ENCODE measurements at regions not wholly inside any gene's neighbourhood (a gene's known extent, or its start where the extent isn't known, plus 50 kb on each side); places are given as distances from the start of the nearest gene placed in this dataset.

- peaks cover 6 to 7% of the 10 kb centered on the region in 2 experiments for H3K4me1 ChIP-seq (ENCODE audit: control insufficient read depth in 1 of 2, insufficient read depth in 1 of 2, low read depth in 1 of 2, low read length in 1 of 2)
- no peak overlapping the region for H3K4me3 ChIP-seq (ENCODE audit: low read depth in 1 of 2, low read length in 1 of 2)
- no peaks in the 10 kb centered on the region for H3K36me3 ChIP-seq
- H3K27me3 ChIP-seq, result peaks cover 2% of the 10 kb centered on the region
- no peak for TF ChIP-seq CTCF (IDR thresholded peaks at IDR 0.05)
- no peak overlapping the region for H3K27ac ChIP-seq
- H3K9me3 ChIP-seq, result no peaks in the 10 kb centered on the region
Observed at GRCh38 chr13:40479196-40479845, 187.1 kb downstream of the FOXO1 start.

- Histone ChIP-seq H3K4me3 (ENCODE audit: low read depth in 1 of 2, low read length in 1 of 2) (no peak overlapping the region), H3K36me3 (no peaks in the 10 kb centered on the region), H3K27me3 (peaks cover 4% of the 10 kb centered on the region), H3K4me1 (ENCODE audit: control insufficient read depth in 1 of 2, insufficient read depth in 1 of 2, low read depth in 1 of 2, low read length in 1 of 2) (peaks cover 6 to 7% of the 10 kb centered on the region in 2 experiments), H3K9me3 (no peaks in the 10 kb centered on the region), H3K27ac (no peak overlapping the region)
- TF ChIP-seq CTCF (IDR thresholded peaks at IDR 0.05), result no peak
Observed at GRCh38 chr13:40480012-40480914, 186.2 kb downstream of the FOXO1 start.

- peaks cover 6 to 7% of the 10 kb centered on the region in 2 experiments for H3K4me1 ChIP-seq (ENCODE audit: control insufficient read depth in 1 of 2, insufficient read depth in 1 of 2, low read depth in 1 of 2, low read length in 1 of 2)
- H3K9me3 ChIP-seq, result no peaks in the 10 kb centered on the region
- peaks cover 4% of the 10 kb centered on the region for H3K27me3 ChIP-seq
- no peaks in the 10 kb centered on the region for H3K36me3 ChIP-seq
- no peak overlapping the region for H3K4me3 ChIP-seq (ENCODE audit: low read depth in 1 of 2, low read length in 1 of 2)
- TF ChIP-seq CTCF (IDR thresholded peaks at IDR 0.05), result no peak
- no peak overlapping the region for H3K27ac ChIP-seq
Observed at GRCh38 chr13:40480915-40481516, 185.4 kb downstream of the FOXO1 start.

GRCh38 chr13:40483601-40484000, 182.8 kb downstream of the FOXO1 start:
- no peak overlapping the region for H3K4me3 ChIP-seq (ENCODE audit: low read depth in 1 of 2, low read length in 1 of 2)
- H3K27me3 ChIP-seq, result peaks cover 11% of the 10 kb centered on the region
- no peaks in the 10 kb centered on the region for H3K4me1 ChIP-seq (ENCODE audit: control insufficient read depth in 1 of 2, insufficient read depth in 1 of 2, low read depth in 1 of 2, low read length in 1 of 2)
- no peak overlapping the region for H3K27ac ChIP-seq
- TF ChIP-seq CTCF (IDR thresholded peaks at IDR 0.05), result no peak
- no peaks in the 10 kb centered on the region for H3K36me3 ChIP-seq
- H3K9me3 ChIP-seq, result no peaks in the 10 kb centered on the region

GRCh38 chr13:40484101-40484800, 182.2 kb downstream of the FOXO1 start:
- TF ChIP-seq CTCF (IDR thresholded peaks at IDR 0.05), result no peak
- H3K36me3 ChIP-seq, result no peaks in the 10 kb centered on the region
- no peak overlapping the region for H3K4me3 ChIP-seq (ENCODE audit: low read depth in 1 of 2, low read length in 1 of 2)
- H3K27ac ChIP-seq, result no peak overlapping the region
- no peaks in the 10 kb centered on the region for H3K4me1 ChIP-seq (ENCODE audit: control insufficient read depth in 1 of 2, insufficient read depth in 1 of 2, low read depth in 1 of 2, low read length in 1 of 2)
- peaks cover 12% of the 10 kb centered on the region for H3K27me3 ChIP-seq
- H3K9me3 ChIP-seq, result no peaks in the 10 kb centered on the region
